ENCODE measurements at regions not wholly inside any gene's neighbourhood (a gene's known extent, or its start where the extent isn't known, plus 50 kb on each side); places are given as distances from the start of the nearest gene placed in this dataset.
A peak's percentile ranks its signal among the peaks of the same experiment; 100 is the strongest.

DNA sequence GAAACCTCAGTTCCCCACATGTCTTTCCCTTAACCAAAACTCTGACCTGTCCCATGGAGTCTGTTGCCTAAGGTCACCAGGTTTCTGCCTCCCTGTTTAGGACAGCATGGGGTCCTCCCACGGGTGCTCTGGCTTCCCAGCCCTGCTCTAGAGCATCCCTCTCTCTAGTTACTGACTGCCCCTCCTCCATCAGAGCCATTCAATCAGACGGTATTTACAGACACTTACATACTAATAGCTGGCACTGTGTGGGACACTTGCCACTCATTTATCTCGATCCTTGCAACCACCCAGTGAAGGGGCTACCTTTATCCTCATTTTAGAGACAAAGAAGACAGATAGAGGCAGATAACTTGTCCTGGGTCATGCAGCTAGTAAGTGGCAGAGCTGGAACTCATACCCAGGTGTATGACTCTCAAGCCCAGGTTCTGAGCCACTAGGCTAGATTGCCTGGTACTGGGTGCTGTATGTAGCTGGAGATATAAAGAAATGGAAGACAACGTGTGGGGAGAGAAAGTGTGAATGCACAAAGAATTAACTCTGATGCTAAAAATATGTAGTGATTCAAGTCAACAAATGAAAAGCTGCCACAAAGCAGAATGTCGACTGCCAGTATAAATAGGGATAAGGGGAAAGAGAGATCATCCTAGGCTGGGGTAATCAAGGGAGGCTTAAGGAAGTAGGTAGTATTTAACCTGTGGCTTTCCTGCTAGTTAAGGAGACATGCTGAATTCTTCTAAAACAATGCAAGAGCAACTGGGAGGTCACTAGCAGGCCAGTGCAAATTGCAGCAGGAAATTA, 52.5 kb upstream of the PDE8B start:
- Mint-ChIP-seq H3K27ac (no peak overlapping the region), H3K4me3 (no peak overlapping the region), H3K9me3 (no peaks in the 10 kb centered on the region), H3K4me1 (ENCODE audit: low read depth) (peaks cover 19% of the 10 kb centered on the region), H3K36me3 (ENCODE audit: low read depth) (no peaks in the 10 kb centered on the region), H3K27me3 (no peaks in the 10 kb centered on the region)
- intact Hi-C loops (cut with micrococcal nuclease), result no loop called here

DNA sequence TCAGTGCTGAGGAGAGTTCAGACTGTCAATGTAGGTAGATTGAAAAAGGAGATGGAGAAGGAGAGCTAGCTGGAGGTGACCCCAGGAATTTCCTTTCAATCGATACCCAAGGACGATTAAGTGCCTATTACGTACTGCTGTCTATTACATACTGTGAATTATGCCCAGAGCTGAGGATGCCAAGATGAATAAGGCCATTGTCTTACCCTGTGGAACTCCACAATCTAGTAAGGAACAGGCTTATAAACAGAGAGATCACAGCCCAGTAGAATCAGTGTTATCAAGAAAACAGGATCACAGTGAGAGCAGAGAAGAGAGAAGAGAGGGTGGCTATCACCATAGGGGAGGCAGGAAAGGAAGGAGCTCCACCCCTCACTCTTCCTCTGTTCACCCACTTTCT, 54.1 kb upstream of the PDE8B start:
- Mint-ChIP-seq H3K27ac (no peak overlapping the region), H3K9me3 (no peaks in the 10 kb centered on the region), H3K4me3 (no peak overlapping the region), H3K27me3 (no peaks in the 10 kb centered on the region), H3K36me3 (ENCODE audit: low read depth) (no peaks in the 10 kb centered on the region), H3K4me1 (ENCODE audit: low read depth) (peaks cover 19% of the 10 kb centered on the region)
- intact Hi-C loops (cut with micrococcal nuclease), result no loop called here

DNA sequence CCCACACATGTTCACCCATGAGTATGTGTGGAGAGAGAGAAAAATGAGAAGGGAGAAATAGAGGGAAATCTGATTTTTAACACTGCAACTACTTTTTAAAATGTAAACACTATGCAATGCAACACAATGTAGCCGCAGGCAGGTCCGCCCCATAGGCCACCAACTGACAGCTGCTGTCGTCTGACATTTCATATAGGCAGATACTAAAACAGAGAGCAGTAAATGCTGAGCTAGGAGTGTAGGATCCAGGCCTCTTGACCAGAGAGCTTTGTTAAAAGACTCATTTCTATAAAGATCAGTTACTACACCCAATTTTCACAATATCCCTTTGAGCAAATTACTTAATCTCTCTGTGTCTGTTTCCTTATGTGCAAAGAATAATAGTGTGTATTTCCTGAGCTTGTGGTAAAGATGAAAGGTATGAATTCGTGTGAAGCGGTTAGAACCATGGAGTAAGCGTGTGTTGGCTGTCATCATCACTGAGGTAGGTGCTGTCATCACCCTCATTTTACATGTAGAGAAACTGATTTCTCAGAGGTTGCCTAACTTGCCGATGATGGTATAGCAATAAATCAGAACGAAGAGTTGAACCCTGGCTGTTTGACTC, 55.2 kb upstream of the PDE8B start:
- Mint-ChIP-seq H3K27me3 (no peaks in the 10 kb centered on the region), H3K27ac (no peak overlapping the region), H3K4me1 (ENCODE audit: low read depth) (peaks cover 22% of the 10 kb centered on the region), H3K9me3 (no peaks in the 10 kb centered on the region), H3K36me3 (ENCODE audit: low read depth) (no peaks in the 10 kb centered on the region), H3K4me3 (no peak overlapping the region)
- intact Hi-C loops (cut with micrococcal nuclease), result no loop called here

DNA sequence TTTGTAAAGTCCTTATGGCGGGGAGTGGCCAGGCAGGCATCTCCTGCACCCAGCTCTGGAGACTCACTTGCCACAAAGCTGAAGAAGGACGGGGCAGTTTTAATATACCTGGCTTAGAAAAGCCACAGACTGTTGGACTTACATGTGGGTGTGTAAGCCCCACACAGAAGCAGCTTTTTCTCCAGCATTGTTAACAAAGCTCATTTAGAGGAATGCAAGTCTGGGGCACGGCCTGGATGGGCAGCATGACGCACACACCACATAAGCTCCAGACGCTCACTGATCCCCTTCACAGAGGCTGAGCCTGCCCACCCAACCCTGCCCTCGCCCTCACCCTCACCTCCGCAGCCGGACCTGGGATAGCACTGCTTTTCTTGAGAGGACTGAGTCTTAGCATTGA, 58.0 kb upstream of the PDE8B start:
- H3K4me3 Mint-ChIP-seq, result no peak overlapping the region
- intact Hi-C loops (cut with micrococcal nuclease), result no loop called here
- H3K36me3 Mint-ChIP-seq (ENCODE audit: low read depth), result no peaks in the 10 kb centered on the region
- no peak overlapping the region for H3K27ac Mint-ChIP-seq
- no peaks in the 10 kb centered on the region for H3K27me3 Mint-ChIP-seq
- no peaks in the 10 kb centered on the region for H3K9me3 Mint-ChIP-seq
- H3K4me1 Mint-ChIP-seq (ENCODE audit: low read depth), result peaks cover 26% of the 10 kb centered on the region

DNA sequence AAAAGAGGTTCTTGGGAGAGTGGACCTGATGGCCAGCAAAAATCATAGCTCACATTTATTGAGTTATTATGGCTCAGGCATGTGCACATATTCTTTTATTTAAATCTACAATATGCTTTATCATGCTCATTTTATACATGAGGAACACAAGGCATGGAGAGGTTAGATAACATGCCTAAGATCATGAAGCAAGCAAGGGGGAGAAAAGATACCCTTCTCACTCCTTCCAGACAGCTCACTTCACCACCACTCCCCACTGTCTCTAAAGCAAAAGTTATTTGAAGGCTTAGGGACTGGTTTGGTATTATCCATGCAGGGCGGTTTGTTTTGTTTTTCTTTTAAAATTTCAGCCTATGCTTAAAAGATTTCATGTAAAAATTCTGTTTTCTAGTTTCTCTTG, 59.0 kb upstream of the PDE8B start:
- intact Hi-C loops (cut with micrococcal nuclease), result no loop called here
- Mint-ChIP-seq H3K27ac (peak overlapping the region; percentile 23), H3K4me1 (ENCODE audit: low read depth) (peaks cover 31% of the 10 kb centered on the region), H3K27me3 (no peaks in the 10 kb centered on the region), H3K36me3 (ENCODE audit: low read depth) (no peaks in the 10 kb centered on the region), H3K9me3 (no peaks in the 10 kb centered on the region), H3K4me3 (no peak overlapping the region)

DNA sequence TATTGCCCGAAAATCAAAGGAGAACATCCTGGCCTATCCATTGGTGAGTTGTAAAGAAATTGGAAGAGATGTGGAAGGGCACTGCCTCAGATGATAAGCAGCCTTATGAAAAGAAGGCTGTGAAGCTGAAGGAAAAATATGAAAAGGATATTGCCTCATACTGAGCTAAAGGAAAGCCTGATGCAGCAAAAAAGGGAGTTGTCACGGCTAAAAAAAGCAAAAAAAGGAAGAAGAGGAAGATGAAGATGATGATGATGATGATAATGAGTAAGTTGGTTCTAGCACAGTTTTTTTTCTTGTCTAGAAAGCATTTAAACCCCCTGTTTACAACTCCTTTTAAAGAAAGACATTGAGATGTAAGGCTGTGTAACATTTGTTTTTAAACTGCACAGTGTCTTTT, 59.8 kb upstream of the ZBED3 start:
- Mint-ChIP-seq H3K4me3 (no peak overlapping the region), H3K27ac (no peak overlapping the region), H3K27me3 (no peaks in the 10 kb centered on the region), H3K36me3 (ENCODE audit: low read depth) (no peaks in the 10 kb centered on the region), H3K4me1 (ENCODE audit: low read depth) (peaks cover 29% of the 10 kb centered on the region), H3K9me3 (no peaks in the 10 kb centered on the region)
- intact Hi-C loops (cut with micrococcal nuclease), result no loop called here

DNA sequence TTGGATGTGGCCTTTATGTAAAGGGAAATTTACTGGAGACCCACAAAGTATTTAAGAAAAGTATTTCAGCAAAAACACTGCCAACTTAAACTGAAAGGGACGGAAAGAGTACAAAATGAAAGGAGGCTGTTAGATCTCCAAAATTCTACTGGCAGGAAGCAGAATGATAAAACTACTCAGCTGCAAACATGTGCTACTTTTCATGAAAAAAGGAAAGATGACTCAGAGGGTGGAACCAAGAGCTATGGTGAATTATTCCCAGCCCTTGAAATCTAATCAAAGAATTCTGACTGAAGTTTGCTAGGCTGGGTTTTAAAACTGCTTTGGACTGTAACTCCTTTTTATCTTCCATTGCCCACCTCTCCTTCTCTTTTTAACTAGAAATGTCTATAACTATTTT, 58.6 kb upstream of the ZBED3 start:
- H3K4me3 Mint-ChIP-seq, result no peak overlapping the region
- H3K9me3 Mint-ChIP-seq, result no peaks in the 10 kb centered on the region
- intact Hi-C loops (cut with micrococcal nuclease), result loop anchor here (2.0 kb wide), 2 partner anchors 93 to 347 kb away; partner anchors contain the start of gene WDR41
- H3K4me1 Mint-ChIP-seq (ENCODE audit: low read depth), result peaks cover 29% of the 10 kb centered on the region
- no peak overlapping the region for H3K27ac Mint-ChIP-seq
- H3K27me3 Mint-ChIP-seq, result no peaks in the 10 kb centered on the region
- no peaks in the 10 kb centered on the region for H3K36me3 Mint-ChIP-seq (ENCODE audit: low read depth)

DNA sequence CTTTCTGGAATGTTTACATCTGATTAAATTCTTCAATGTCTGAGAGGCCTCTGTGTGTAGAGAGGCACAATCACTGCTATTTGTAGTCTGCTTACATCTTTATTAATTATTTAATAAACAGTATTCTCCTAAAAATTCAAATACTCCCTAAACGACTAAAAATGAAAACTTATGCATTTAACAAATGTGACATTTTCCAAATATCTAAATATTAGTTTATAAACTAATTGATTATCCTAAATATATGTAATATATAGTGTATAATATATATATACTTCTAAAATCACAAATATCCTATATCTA, 57.7 kb upstream of the ZBED3 start:
- no peaks in the 10 kb centered on the region for H3K27me3 Mint-ChIP-seq
- H3K4me1 Mint-ChIP-seq (ENCODE audit: low read depth), result peaks cover 21% of the 10 kb centered on the region
- no peaks in the 10 kb centered on the region for H3K36me3 Mint-ChIP-seq (ENCODE audit: low read depth)
- H3K9me3 Mint-ChIP-seq, result no peaks in the 10 kb centered on the region
- no peak overlapping the region for H3K27ac Mint-ChIP-seq
- intact Hi-C loops (cut with micrococcal nuclease), result loop anchor here (2.0 kb wide), 2 partner anchors 94 to 348 kb away; partner anchors contain the start of gene WDR41
- H3K4me3 Mint-ChIP-seq, result no peak overlapping the region

DNA sequence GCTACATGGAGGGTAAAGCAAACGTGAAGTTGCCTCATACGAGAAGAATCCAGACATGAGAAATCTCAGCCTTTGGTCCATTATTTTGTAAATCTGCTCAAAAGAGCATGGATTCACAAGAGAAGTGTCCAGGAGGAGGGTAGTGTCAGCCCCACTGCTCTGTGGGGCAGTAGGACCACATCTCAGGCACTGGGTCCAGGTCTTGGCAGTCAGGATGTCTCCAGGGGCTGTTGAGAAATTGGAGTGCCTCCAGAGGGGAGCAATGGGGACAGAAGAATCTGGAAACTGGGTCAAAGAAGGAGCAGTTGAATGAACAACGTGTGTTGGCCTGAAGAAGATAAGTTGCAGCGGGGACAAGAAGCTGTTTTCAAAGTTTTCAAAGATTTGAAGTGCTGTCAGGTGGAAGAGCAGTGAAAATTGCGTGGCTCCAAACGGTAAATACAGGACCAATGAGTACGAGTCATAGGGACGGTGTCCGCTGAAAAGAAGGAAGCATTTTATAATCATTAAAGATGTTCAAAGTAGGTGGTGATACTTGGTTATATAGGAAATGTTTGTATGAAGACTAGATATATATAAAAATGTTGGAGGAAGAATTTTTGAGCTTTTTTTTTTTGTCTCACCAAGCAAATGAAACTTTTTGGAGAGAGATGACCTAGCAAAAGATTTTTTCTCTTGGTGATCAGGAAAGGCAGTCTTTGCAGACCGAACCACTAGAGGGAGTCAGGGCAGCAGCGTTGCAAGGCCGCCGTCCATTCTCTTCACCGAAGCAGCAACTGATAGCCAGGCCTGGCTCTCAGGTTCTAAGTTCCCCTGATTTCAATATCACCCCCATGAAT, 57.1 kb upstream of the ZBED3 start:
- H3K4me1 Mint-ChIP-seq (ENCODE audit: low read depth), result peaks cover 26% of the 10 kb centered on the region
- intact Hi-C loops (cut with micrococcal nuclease), result loop anchor here (2.0 kb wide), 2 partner anchors 95 to 349 kb away; partner anchors contain the start of gene WDR41
- H3K4me3 Mint-ChIP-seq, result no peak overlapping the region
- no peaks in the 10 kb centered on the region for H3K36me3 Mint-ChIP-seq (ENCODE audit: low read depth)
- H3K27ac Mint-ChIP-seq, result peak overlapping the region; percentile 2
- H3K27me3 Mint-ChIP-seq, result no peaks in the 10 kb centered on the region
- no peaks in the 10 kb centered on the region for H3K9me3 Mint-ChIP-seq

DNA sequence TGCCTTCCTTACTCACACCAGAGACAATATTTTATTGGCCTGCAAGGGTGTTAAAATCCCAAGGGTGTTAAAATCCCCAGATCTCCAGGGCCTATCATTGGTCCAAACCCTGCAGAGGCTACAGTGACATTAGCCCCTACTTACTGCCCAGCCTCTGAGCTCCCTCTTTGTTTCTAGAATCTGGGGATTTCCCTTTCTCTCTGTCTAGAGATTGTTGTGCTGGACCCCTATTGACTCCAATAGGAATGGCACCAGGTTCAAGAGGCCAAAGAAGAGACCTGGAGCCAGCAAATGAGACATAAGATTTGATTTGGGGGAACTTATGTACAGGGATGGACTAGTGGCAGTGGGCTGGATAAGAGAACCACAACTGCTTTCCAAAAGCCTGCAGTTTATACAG, 53.3 kb upstream of the ZBED3 start:
- Mint-ChIP-seq H3K9me3 (no peaks in the 10 kb centered on the region), H3K27me3 (no peaks in the 10 kb centered on the region), H3K36me3 (ENCODE audit: low read depth) (no peaks in the 10 kb centered on the region), H3K27ac (no peak overlapping the region), H3K4me3 (no peak overlapping the region), H3K4me1 (ENCODE audit: low read depth) (peaks cover 17% of the 10 kb centered on the region)
- intact Hi-C loops (cut with micrococcal nuclease), result no loop called here

DNA sequence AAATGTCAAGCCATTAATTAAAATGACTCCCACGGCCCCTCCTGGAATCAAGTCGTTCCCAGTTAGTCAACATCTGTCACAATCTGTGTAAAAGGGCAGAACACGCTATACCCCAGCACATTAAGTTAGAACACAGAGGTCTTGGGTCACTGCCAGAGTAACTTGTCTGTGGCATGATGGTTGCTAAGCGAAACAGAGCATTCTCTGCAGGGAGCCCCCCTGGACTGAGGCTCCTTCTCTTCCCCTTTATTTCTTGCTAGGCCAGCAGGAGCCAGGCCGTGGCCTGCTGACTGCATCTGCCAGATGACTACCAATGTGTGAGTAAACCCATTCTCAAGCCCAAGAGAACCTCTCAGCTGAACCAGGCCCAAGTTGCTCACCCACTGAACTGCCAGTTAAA, 51.9 kb upstream of the ZBED3 start:
- H3K4me1 Mint-ChIP-seq (ENCODE audit: low read depth), result peaks cover 16% of the 10 kb centered on the region

More for the DNA sequence above, 51.9 kb upstream of the ZBED3 start:
- Mint-ChIP-seq H3K36me3 (ENCODE audit: low read depth) (no peaks in the 10 kb centered on the region), H3K4me3 (no peak overlapping the region), H3K27ac (no peak overlapping the region), H3K9me3 (no peaks in the 10 kb centered on the region), H3K27me3 (no peaks in the 10 kb centered on the region)
- intact Hi-C loops (cut with micrococcal nuclease), result no loop called here
